ENCODE measurements at regions not wholly inside any gene's neighbourhood (a gene's known extent, or its start where the extent isn't known, plus 50 kb on each side); places are given as distances from the start of the nearest gene placed in this dataset.

GRCh38 chr21:37967036-37967435 lies 50.8 kb upstream of the KCNJ6 start:
- intact Hi-C loops (cut with micrococcal nuclease) = no loop called here

GRCh38 chr21:37968744-37969143 lies 52.5 kb upstream of the KCNJ6 start:
- intact Hi-C loops (cut with micrococcal nuclease) = no loop called here

GRCh38 chr21:37970548-37970947 lies 54.3 kb upstream of the KCNJ6 start:
- intact Hi-C loops (cut with micrococcal nuclease) = no loop called here

- intact Hi-C loops (cut with micrococcal nuclease) = no loop called here
These were observed 55.2 kb upstream of the KCNJ6 start for GRCh38 chr21:37971390-37971950.

GRCh38 chr21:37974081-37974480 lies 57.8 kb upstream of the KCNJ6 start:
- intact Hi-C loops (cut with micrococcal nuclease) = no loop called here

GRCh38 chr21:37982496-37983318 lies 66.5 kb upstream of the KCNJ6 start:
- intact Hi-C loops (cut with micrococcal nuclease) = no loop called here

GRCh38 chr21:37983336-37984095 lies 67.3 kb upstream of the KCNJ6 start:
- intact Hi-C loops (cut with micrococcal nuclease) = no loop called here

- intact Hi-C loops (cut with micrococcal nuclease) = no loop called here
These were observed 68.2 kb upstream of the KCNJ6 start for GRCh38 chr21:37984416-37984815.

GRCh38 chr21:37986000-37986399 lies 69.7 kb upstream of the KCNJ6 start:
- intact Hi-C loops (cut with micrococcal nuclease) = no loop called here

GRCh38 chr21:37986751-37987399 lies 70.6 kb upstream of the KCNJ6 start:
- intact Hi-C loops (cut with micrococcal nuclease) = no loop called here

- intact Hi-C loops (cut with micrococcal nuclease) = no loop called here
These were observed 71.4 kb upstream of the KCNJ6 start for GRCh38 chr21:37987668-37988067.

- intact Hi-C loops (cut with micrococcal nuclease) = no loop called here
These were observed 76.8 kb upstream of the KCNJ6 start for GRCh38 chr21:37993071-37993470.

GRCh38 chr21:37994211-37994610 lies 78.0 kb upstream of the KCNJ6 start:
- intact Hi-C loops (cut with micrococcal nuclease) = no loop called here

GRCh38 chr21:38012672-38013071 lies 96.4 kb upstream of the KCNJ6 start:
- intact Hi-C loops (cut with micrococcal nuclease) = no loop called here

- intact Hi-C loops (cut with micrococcal nuclease) = no loop called here
These were observed 97.5 kb upstream of the KCNJ6 start for GRCh38 chr21:38013741-38014140.

- intact Hi-C loops (cut with micrococcal nuclease) = no loop called here
These were observed 98.0 kb upstream of the KCNJ6 start for GRCh38 chr21:38014298-38014697.

- intact Hi-C loops (cut with micrococcal nuclease) = no loop called here
These were observed 111.7 kb upstream of the KCNJ6 start for GRCh38 chr21:38027901-38028498.

- intact Hi-C loops (cut with micrococcal nuclease) = no loop called here
These were observed 116.0 kb upstream of the KCNJ6 start for GRCh38 chr21:38032082-38032801.

- intact Hi-C loops (cut with micrococcal nuclease) = no loop called here
These were observed 119.8 kb upstream of the KCNJ6 start for GRCh38 chr21:38036016-38036415.

- intact Hi-C loops (cut with micrococcal nuclease) = no loop called here
These were observed 121.2 kb upstream of the KCNJ6 start for GRCh38 chr21:38037416-38037815.

- intact Hi-C loops (cut with micrococcal nuclease) = no loop called here
These were observed 123.1 kb upstream of the KCNJ6 start for GRCh38 chr21:38039369-38039768.

All from T-helper 2 cell treated with Interferon-gamma antibody and Interleukin-4, amounts not matched to agents 100 ng/mL and 5 ng/mL, for 36 hours (primary cell).